ENCODE measurements at regions not wholly inside any gene's neighbourhood (a gene's known extent, or its start where the extent isn't known, plus 50 kb on each side); places are given as distances from the start of the nearest gene placed in this dataset.
"Not testable (repeated sequence)": the region's sequence is repeated elsewhere in the genome, so short reads cannot be mapped to it uniquely, and the experiment has no call there.

GRCh38 chr2:110016381-110017092 lies 99.1 kb downstream of the MALL start:
- TF ChIP-seq CTCF (IDR thresholded peaks at IDR 0.05); EP300 (IDR thresholded peaks at IDR 0.05; ENCODE audit: low read depth): not testable (repeated sequence)
